Liver (tissue), 3 donors: ENCODE measurements at regions not wholly inside any gene's neighbourhood (a gene's known extent, or its start where the extent isn't known, plus 50 kb on each side); places are given as distances from the start of the nearest gene placed in this dataset.

Source experiments
- FOXA1 ChIP-seq: IDR thresholded peaks from 2 replicates; pipeline ENCODE4 v1.6.1; 2016; ENCODE audit warnings: antibody characterized with exemption
- GABPA ChIP-seq, 2 donors: IDR thresholded peaks in 1 of 2; conservative IDR thresholded peaks in 1 of 2; 2 replicates each; pipeline ENCODE4 v1.6.1; 2016; ENCODE audit warnings: antibody characterized with exemption in 2 of 2, mild to moderate bottlenecking in 1 of 2, moderate library complexity in 1 of 2
- JUND ChIP-seq, 2 donors: IDR thresholded peaks; 2 replicates each; pipeline ENCODE4 v1.6.1; 2016; ENCODE audit warnings: antibody characterized with exemption in 2 of 2
- RAD21 ChIP-seq, 2 donors: IDR thresholded peaks; 2 replicates each; pipeline ENCODE4 v1.6.1; 2016; ENCODE audit warnings: antibody characterized with exemption in 2 of 2, mild to moderate bottlenecking in 2 of 2
- RXRA ChIP-seq, 2 donors: IDR thresholded peaks; 2 replicates each; pipeline ENCODE4 v1.6.1; 2017 to 2018; ENCODE audit warnings: antibody characterized with exemption in 2 of 2, mild to moderate bottlenecking in 1 of 2
- SP1 ChIP-seq: IDR thresholded peaks from 2 replicates; pipeline ENCODE4 v1.6.1; 2018; ENCODE audit warnings: antibody characterized with exemption, mild to moderate bottlenecking
- TAF1 ChIP-seq: conservative IDR thresholded peaks from 2 replicates; pipeline ENCODE4 v1.6.1; 2016; ENCODE audit warnings: antibody characterized with exemption, mild to moderate bottlenecking
- YY1 ChIP-seq: IDR thresholded peaks from 2 replicates; pipeline ENCODE4 v1.6.1; 2016; ENCODE audit warnings: antibody characterized with exemption, mild to moderate bottlenecking
- ZBTB33 ChIP-seq: IDR thresholded peaks from 2 replicates; pipeline ENCODE4 v1.6.1; 2016; ENCODE audit warnings: antibody characterized with exemption
- TF ChIP-seq, protein P1 (sequence below): IDR thresholded peaks from 2 replicates; pipeline ENCODE4 v1.6.1; 2016; ENCODE audit warnings: antibody characterized with exemption
- TF ChIP-seq, protein P2 (sequence below): IDR thresholded peaks from 2 replicates; pipeline ENCODE4 v1.6.1; 2016; ENCODE audit warnings: antibody characterized with exemption, mild to moderate bottlenecking
- TF ChIP-seq, protein P3 (sequence below): fragments of 150-350 bp; IDR thresholded peaks from 2 replicates; pipeline ENCODE4 v1.5.1; 2017; ENCODE audit warnings: improper control_type of control experiment, low read depth, low read length; ENCODE audit not compliant: missing input control
- TF ChIP-seq, protein P4 (sequence below): IDR thresholded peaks from 2 replicates; pipeline ENCODE4 v1.6.1; 2016; ENCODE audit warnings: antibody characterized with exemption
- donor health status: healthy.
- donor health status: healthy.

- TF ChIP-seq RAD21 (IDR thresholded peaks at IDR 0.05) (no peak), FOXA1 (no peak), TAF1 (no peak), ZBTB33 (no peak), JUND (IDR thresholded peaks at IDR 0.05) (no peak), SP1 (no peak), GABPA (IDR thresholded peaks at IDR 0.05 in 1 of 2, conservative IDR thresholded peaks at IDR 0.05 in 1 of 2) (no peak), YY1 (no peak), RXRA (IDR thresholded peaks at IDR 0.05) (no peak)
- TF ChIP-seq, protein P1, sequence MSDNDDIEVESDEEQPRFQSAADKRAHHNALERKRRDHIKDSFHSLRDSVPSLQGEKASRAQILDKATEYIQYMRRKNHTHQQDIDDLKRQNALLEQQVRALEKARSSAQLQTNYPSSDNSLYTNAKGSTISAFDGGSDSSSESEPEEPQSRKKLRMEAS = no peak
- TF ChIP-seq, protein P2, sequence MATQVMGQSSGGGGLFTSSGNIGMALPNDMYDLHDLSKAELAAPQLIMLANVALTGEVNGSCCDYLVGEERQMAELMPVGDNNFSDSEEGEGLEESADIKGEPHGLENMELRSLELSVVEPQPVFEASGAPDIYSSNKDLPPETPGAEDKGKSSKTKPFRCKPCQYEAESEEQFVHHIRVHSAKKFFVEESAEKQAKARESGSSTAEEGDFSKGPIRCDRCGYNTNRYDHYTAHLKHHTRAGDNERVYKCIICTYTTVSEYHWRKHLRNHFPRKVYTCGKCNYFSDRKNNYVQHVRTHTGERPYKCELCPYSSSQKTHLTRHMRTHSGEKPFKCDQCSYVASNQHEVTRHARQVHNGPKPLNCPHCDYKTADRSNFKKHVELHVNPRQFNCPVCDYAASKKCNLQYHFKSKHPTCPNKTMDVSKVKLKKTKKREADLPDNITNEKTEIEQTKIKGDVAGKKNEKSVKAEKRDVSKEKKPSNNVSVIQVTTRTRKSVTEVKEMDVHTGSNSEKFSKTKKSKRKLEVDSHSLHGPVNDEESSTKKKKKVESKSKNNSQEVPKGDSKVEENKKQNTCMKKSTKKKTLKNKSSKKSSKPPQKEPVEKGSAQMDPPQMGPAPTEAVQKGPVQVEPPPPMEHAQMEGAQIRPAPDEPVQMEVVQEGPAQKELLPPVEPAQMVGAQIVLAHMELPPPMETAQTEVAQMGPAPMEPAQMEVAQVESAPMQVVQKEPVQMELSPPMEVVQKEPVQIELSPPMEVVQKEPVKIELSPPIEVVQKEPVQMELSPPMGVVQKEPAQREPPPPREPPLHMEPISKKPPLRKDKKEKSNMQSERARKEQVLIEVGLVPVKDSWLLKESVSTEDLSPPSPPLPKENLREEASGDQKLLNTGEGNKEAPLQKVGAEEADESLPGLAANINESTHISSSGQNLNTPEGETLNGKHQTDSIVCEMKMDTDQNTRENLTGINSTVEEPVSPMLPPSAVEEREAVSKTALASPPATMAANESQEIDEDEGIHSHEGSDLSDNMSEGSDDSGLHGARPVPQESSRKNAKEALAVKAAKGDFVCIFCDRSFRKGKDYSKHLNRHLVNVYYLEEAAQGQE = no peak
- TF ChIP-seq, protein P3, sequence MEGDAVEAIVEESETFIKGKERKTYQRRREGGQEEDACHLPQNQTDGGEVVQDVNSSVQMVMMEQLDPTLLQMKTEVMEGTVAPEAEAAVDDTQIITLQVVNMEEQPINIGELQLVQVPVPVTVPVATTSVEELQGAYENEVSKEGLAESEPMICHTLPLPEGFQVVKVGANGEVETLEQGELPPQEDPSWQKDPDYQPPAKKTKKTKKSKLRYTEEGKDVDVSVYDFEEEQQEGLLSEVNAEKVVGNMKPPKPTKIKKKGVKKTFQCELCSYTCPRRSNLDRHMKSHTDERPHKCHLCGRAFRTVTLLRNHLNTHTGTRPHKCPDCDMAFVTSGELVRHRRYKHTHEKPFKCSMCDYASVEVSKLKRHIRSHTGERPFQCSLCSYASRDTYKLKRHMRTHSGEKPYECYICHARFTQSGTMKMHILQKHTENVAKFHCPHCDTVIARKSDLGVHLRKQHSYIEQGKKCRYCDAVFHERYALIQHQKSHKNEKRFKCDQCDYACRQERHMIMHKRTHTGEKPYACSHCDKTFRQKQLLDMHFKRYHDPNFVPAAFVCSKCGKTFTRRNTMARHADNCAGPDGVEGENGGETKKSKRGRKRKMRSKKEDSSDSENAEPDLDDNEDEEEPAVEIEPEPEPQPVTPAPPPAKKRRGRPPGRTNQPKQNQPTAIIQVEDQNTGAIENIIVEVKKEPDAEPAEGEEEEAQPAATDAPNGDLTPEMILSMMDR = no peak
- TF ChIP-seq, protein P4, sequence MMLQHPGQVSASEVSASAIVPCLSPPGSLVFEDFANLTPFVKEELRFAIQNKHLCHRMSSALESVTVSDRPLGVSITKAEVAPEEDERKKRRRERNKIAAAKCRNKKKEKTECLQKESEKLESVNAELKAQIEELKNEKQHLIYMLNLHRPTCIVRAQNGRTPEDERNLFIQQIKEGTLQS = no peak
Observed at GRCh38 chr13:86900906-86901305, 770.3 kb upstream of the SLITRK5 start.
